Osteocyte (in vitro differentiated cells): ENCODE measurements at regions not wholly inside any gene's neighbourhood (a gene's known extent, or its start where the extent isn't known, plus 50 kb on each side); places are given as distances from the start of the nearest gene placed in this dataset.
A peak's percentile ranks its signal among the peaks of the same experiment; 100 is the strongest.

Source experiments
- DNase-seq: peaks from one replicate; pipeline ENCODE4 v3.0.0; 2021; ENCODE audit warnings: mixed read lengths; ENCODE audit not compliant: unreplicated experiment; ENCODE audit errors: extremely low spot score
- H3K27ac Mint-ChIP-seq: one replicate; pipeline ENCODE4 v1.8.0; 2021; ENCODE audit warnings: mild to moderate bottlenecking, mixed read lengths; ENCODE audit not compliant: unreplicated experiment
- H3K27me3 Mint-ChIP-seq: one replicate; pipeline ENCODE4 v1.8.0; 2021; ENCODE audit warnings: mixed read lengths; ENCODE audit not compliant: unreplicated experiment
- H3K36me3 Mint-ChIP-seq: one replicate; pipeline ENCODE4 v1.8.0; 2021; ENCODE audit warnings: mixed read lengths; ENCODE audit not compliant: unreplicated experiment
- H3K4me1 Mint-ChIP-seq: one replicate; pipeline ENCODE4 v1.8.0; 2021; ENCODE audit warnings: mixed read lengths; ENCODE audit not compliant: unreplicated experiment
- H3K4me3 Mint-ChIP-seq: one replicate; pipeline ENCODE4 v1.8.0; 2021; ENCODE audit warnings: mild to moderate bottlenecking, moderate library complexity, mixed read lengths; ENCODE audit not compliant: unreplicated experiment
- H3K9me3 Mint-ChIP-seq: one replicate; pipeline ENCODE4 v1.8.0; 2021; ENCODE audit warnings: mixed read lengths; ENCODE audit not compliant: unreplicated experiment
- CTCF ChIP-seq: fragments of 200-600 bp; sonication (generic); IDR thresholded peaks from 2 replicates; pipeline ENCODE4 v1.5.0; 2021; ENCODE audit warnings: antibody characterized with exemption, mild to moderate bottlenecking, moderate library complexity

GRCh38 chr4:65066106-65066505 is 604.2 kb downstream of the EPHA5 start:
- Mint-ChIP-seq H3K27me3 (no peaks in the 10 kb centered on the region), H3K36me3 (no peaks in the 10 kb centered on the region), H3K4me3 (no peak overlapping the region), H3K9me3 (no peaks in the 10 kb centered on the region), H3K27ac (no peak overlapping the region), H3K4me1 (no peaks in the 10 kb centered on the region)
- no peak for DNase-seq
- no peak for TF ChIP-seq CTCF

GRCh38 chr4:65063601-65064000 is 606.7 kb downstream of the EPHA5 start:
- no peaks in the 10 kb centered on the region for H3K36me3 Mint-ChIP-seq
- no peak for TF ChIP-seq CTCF
- H3K4me3 Mint-ChIP-seq: no peak overlapping the region
- no peak overlapping the region for H3K27ac Mint-ChIP-seq
- H3K4me1 Mint-ChIP-seq: no peaks in the 10 kb centered on the region
- H3K27me3 Mint-ChIP-seq: no peaks in the 10 kb centered on the region
- no peaks in the 10 kb centered on the region for H3K9me3 Mint-ChIP-seq
- DNase-seq: no peak

GRCh38 chr4:65050786-65051185 is 619.5 kb downstream of the EPHA5 start:
- no peak for TF ChIP-seq CTCF
- Mint-ChIP-seq H3K27me3 (peaks cover 22% of the 10 kb centered on the region), H3K36me3 (no peaks in the 10 kb centered on the region), H3K9me3 (no peaks in the 10 kb centered on the region), H3K27ac (no peak overlapping the region), H3K4me3 (no peak overlapping the region), H3K4me1 (no peaks in the 10 kb centered on the region)
- no peak for DNase-seq

- Mint-ChIP-seq H3K36me3 (no peaks in the 10 kb centered on the region), H3K4me3 (no peak overlapping the region), H3K27ac (no peak overlapping the region), H3K9me3 (no peaks in the 10 kb centered on the region), H3K27me3 (peaks cover 33% of the 10 kb centered on the region), H3K4me1 (no peaks in the 10 kb centered on the region)
- no peak for TF ChIP-seq CTCF
- no peak for DNase-seq
Observed at GRCh38 chr4:65046192-65047133, 623.8 kb downstream of the EPHA5 start.

- peaks cover 20% of the 10 kb centered on the region for H3K27me3 Mint-ChIP-seq
- DNase-seq: no peak
- H3K4me1 Mint-ChIP-seq: no peaks in the 10 kb centered on the region
- peaks cover 10% of the 10 kb centered on the region for H3K9me3 Mint-ChIP-seq
- H3K27ac Mint-ChIP-seq: no peak overlapping the region
- H3K36me3 Mint-ChIP-seq: no peaks in the 10 kb centered on the region
- no peak overlapping the region for H3K4me3 Mint-ChIP-seq
- peak; percentile 63 for TF ChIP-seq CTCF
Observed at GRCh38 chr4:65033899-65034298, 624.6 kb upstream of the TECRL start.
